GM18858 (cell line): ENCODE measurements at regions not wholly inside any gene's neighbourhood (a gene's known extent, or its start where the extent isn't known, plus 50 kb on each side); places are given as distances from the start of the nearest gene placed in this dataset.
"Not testable (repeated sequence)": the region's sequence is repeated elsewhere in the genome, so short reads cannot be mapped to it uniquely, and the experiment has no call there.

Experiments used
- ATAC-seq: cut with Tn5 transposase; IDR thresholded peaks from one replicate; pipeline ENCODE4 v1.9.1; 2021; ENCODE audit not compliant: unreplicated experiment

- peak; percentile 40 for ATAC-seq
Measured at GRCh38 chr4:154982187-154983047, 201.3 kb downstream of the RBM46 start.

DNA sequence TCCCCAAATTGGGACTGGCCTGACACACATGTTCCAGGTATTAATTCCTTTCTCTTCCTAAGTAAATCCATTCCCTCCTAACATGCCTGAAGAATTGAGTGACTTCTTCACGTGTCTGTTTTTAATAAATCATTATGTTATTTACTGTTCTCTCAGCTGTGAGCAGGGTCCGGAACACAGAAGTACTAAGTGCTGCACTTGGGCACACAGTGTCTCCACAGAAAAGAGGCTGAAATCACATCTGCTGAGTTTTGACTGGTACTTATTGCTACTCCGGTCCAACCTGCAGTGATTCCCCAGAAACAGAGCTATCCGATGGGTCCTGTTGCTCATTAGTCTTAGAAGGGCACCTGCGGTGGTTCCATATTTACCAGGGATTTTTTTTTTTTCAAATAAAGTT, 202.6 kb downstream of the RBM46 start:
- ATAC-seq, result no peak

DNA sequence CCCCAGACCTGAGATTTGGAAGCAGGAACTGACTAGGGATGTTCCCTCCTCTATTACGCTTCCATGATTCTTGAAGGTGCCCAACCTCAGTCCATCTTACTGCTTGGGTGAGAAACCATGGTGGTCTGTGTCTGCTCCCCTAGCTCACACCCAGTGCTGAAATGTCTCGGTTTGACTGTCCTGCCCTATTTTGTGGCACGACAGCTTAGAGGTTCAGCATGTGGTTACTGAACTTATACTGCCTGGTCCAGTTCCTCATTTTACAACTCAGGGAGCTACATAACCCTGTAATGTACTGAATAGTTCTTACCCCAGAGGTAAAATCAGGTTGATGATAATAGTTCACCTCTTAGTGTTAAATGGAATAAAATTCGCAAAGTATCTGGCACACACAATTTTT, 203.1 kb downstream of the RBM46 start:
- ATAC-seq, result peak; percentile 98

- ATAC-seq, result no peak
Measured at GRCh38 chr4:154984616-154985015, 203.5 kb downstream of the RBM46 start.

DNA sequence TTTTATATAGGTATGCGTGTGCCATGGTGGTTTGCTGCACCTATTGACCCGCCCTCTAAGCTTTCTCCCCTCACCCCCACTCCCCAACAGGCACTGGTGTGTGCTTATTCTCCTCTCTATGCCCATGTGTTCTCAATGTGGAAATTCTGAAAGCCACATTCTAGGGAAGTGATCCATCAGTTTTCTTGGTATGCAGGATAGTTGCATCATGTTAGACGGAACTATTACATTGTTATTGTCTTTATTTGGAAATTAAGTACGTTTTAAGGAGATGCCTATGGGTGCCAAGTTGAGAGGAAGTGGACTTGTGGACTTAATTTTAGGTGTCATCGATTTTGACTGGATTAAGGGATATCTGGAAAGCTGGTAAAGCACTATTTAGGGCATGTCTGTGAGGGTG, 204.6 kb downstream of the RBM46 start:
- no peak for ATAC-seq

GRCh38 chr4:154988511-154988910, 207.4 kb downstream of the RBM46 start:
- ATAC-seq, result no peak

GRCh38 chr4:154989511-154989910, 208.4 kb downstream of the RBM46 start:
- no peak for ATAC-seq

DNA sequence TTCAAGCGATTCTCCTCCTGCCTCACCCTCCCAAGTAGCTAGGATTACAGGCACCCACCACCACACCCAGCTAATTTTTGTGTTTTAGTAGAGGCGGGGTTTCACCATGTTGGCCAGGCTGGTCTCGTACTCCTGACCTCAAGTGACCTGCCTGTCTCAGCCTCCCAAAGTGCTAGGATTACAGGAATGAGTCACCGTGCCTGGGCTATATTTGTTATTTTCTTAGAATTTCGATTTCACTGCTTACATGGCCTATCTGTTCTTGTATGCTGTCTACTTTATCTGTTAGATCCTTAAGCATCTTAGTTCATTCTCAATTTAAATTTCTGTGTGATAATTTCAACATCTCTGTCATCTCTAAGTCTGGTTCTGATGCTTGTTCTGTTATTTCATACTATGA, 210.6 kb upstream of the NPY2R start:
- not testable (repeated sequence) for ATAC-seq

- ATAC-seq, result no peak
Measured at GRCh38 chr4:154998284-154998683, 210.2 kb upstream of the NPY2R start.

DNA sequence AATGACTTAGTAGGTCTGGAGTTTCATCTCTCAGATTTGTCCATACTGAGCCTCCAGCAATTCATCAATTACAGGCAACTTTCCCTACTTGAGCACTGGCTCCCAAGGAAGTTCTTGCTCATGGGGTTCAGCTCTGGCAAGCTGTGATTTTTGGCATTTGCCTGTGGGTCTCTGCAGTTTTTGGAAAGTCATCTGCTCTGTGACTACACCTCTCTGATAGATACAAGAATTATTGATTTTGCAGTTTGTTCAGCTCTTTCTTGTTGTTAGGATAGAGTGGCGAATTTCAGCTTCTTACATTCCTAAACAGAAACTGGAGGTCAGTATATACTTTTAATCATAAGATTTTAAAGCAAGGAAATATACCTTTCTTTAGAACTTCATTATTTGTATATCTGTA, 209.7 kb upstream of the NPY2R start:
- no peak for ATAC-seq

- no peak for ATAC-seq
Measured at GRCh38 chr4:154999950-155000578, 208.4 kb upstream of the NPY2R start.

DNA sequence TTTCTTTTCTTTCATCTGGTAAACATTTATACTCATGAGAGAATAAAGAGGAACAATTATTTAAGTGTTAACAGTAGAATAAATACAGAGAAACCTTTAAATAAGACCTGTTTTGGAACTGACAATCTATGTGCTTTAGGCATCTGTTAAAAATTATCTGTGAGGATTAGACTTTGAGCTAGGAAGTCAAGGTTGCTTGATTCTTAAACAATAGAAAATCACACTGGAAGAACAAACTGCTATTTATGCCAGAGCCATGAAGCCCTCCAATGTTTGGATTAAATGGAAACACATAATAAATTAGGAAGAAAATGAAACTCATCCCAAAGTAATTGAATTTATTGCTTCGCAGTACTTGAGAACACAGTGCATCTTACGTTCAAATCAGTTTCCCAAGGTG, 207.2 kb upstream of the NPY2R start:
- no peak for ATAC-seq

GRCh38 chr4:155005395-155006090, 202.9 kb upstream of the NPY2R start:
- ATAC-seq, result no peak

DNA sequence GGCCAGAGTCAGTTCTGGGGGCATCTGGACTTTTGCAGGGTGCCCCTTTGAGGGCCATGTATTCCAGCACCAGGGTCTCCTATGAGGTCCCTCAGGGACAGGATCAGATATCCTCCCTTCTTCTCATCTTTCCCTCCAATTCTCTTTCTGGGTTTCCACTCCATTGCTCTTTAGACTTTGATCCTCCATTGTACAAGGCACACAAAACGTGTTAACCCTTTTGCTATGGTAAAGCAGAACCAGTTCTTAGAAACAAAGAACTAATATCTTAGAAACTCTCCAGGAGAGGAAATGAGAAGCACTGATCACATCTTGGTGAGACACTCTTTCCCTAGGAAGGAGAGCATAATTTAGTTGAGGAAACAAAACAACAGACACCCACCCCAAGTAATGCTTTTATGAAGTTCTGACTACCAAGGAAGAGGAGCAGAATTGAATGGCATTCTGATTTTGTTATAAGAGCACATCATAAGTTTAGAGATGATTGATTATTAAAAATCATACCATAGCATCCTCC, 200.7 kb upstream of the NPY2R start:
- ATAC-seq, result no peak

GRCh38 chr4:155008389-155008788, 200.0 kb upstream of the NPY2R start:
- no peak for ATAC-seq

GRCh38 chr4:155009288-155009687, 199.1 kb upstream of the NPY2R start:
- no peak for ATAC-seq

- no peak for ATAC-seq
Measured at GRCh38 chr4:155010376-155010775, 198.1 kb upstream of the NPY2R start.

- no peak for ATAC-seq
Measured at GRCh38 chr4:155011163-155011780, 197.2 kb upstream of the NPY2R start.

DNA sequence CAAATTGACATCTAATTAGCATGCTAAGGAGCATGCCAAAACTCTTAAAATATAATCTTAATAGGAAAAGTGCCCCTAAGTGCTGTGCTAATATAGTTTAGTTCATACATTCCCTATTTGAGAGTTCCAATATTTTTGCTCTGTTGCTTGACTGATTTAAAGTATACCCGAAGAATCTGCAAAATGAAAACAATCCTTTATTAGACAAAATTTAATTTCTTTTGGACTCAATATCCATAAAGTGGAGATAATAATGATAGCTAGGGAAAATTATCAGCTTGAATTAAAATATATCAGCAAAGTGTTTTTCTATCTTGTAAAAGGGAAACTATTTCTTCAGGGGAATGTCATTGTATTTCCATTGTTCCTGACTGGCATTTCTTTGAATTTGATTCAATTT, 196.0 kb upstream of the NPY2R start:
- ATAC-seq, result no peak

GRCh38 chr4:155017426-155017825, 191.0 kb upstream of the NPY2R start:
- ATAC-seq, result no peak

DNA sequence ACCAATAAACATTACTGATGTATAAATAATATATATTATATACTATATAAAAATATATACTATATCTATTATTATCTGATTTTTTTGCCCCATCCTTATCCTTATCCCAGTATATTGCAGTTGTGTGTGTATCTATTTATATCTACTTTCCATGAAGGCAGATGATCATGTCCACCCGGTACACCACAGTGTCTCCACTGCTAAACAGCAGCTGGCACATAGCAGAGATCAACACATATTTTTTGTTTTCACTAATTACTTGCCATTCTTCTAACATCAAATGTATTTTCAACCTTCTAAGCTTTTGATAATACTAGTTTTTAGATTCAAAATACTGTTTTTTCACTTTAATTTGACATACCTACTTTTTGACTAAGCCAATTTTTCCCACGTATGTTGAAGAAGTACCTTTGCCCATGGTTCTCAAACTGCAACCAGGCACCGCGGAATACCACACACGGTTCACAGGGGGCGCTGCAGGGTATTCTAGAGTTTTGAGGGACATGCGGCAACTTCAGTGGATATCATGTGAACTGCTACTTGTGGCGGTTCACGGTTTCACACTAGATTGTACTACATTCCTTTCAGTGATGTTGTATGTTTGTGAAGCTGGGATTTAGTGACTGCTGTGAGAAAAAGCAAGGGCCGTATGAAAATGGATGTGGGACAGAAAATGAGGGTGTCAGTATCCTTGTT, 182.5 kb upstream of the NPY2R start:
- ATAC-seq, result peak; percentile 72
